ENCODE measurements at regions not wholly inside any gene's neighbourhood (a gene's known extent, or its start where the extent isn't known, plus 50 kb on each side); places are given as distances from the start of the nearest gene placed in this dataset.

- Histone ChIP-seq H3K27ac (no peak overlapping the region), H3K9me3 (peaks cover 4% of the 10 kb centered on the region), H3K4me1 (no peaks in the 10 kb centered on the region), H3K4me3 (no peak overlapping the region), H3K36me3 (no peaks in the 10 kb centered on the region), H3K27me3 (ENCODE audit: low read depth) (no peaks in the 10 kb centered on the region)
- intact Hi-C loops (cut with DNase I), result no loop called here
- no peak for ATAC-seq
- no peak for DNase-seq
- TF ChIP-seq, protein P1, sequence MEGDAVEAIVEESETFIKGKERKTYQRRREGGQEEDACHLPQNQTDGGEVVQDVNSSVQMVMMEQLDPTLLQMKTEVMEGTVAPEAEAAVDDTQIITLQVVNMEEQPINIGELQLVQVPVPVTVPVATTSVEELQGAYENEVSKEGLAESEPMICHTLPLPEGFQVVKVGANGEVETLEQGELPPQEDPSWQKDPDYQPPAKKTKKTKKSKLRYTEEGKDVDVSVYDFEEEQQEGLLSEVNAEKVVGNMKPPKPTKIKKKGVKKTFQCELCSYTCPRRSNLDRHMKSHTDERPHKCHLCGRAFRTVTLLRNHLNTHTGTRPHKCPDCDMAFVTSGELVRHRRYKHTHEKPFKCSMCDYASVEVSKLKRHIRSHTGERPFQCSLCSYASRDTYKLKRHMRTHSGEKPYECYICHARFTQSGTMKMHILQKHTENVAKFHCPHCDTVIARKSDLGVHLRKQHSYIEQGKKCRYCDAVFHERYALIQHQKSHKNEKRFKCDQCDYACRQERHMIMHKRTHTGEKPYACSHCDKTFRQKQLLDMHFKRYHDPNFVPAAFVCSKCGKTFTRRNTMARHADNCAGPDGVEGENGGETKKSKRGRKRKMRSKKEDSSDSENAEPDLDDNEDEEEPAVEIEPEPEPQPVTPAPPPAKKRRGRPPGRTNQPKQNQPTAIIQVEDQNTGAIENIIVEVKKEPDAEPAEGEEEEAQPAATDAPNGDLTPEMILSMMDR (IDR thresholded peaks at IDR 0.05), result no peak
Measured at GRCh38 chr4:100782356-100782755, 264.5 kb upstream of the EMCN start.

DNA sequence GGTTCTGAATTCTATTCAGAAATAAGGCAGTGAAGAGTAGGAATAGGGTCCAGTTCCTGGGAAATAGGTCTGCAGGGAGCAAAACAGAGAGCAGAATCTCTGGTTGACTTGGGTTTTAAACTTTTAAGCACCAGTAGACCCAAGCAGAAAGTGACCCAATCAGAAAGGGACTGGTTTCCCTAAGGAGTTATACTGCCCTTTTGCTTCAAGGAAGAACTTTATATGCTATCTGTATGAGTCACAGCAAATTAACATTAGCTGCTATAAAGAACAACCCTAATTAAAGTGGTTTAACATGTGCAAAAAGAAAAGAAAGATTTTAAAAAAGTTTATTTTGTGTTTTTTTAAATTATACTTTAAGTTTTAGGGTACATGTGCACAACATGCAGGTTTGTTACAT is 263.6 kb upstream of the EMCN start:
- TF ChIP-seq, protein P1 (IDR thresholded peaks at IDR 0.05), result no peak
- intact Hi-C loops (cut with DNase I), result no loop called here
- no peak for ATAC-seq

GRCh38 chr4:100780126-100780525 is 262.3 kb upstream of the EMCN start:
- TF ChIP-seq, protein P1 (IDR thresholded peaks at IDR 0.05), result no peak
- intact Hi-C loops (cut with DNase I), result no loop called here
- no peaks in the 10 kb centered on the region for H3K36me3 ChIP-seq
- DNase-seq (no peak), ATAC-seq (no peak)
- no peak overlapping the region for H3K27ac ChIP-seq
- no peak overlapping the region for H3K4me3 ChIP-seq
- H3K27me3 ChIP-seq (ENCODE audit: low read depth), result no peaks in the 10 kb centered on the region
- H3K4me1 ChIP-seq, result no peaks in the 10 kb centered on the region
- peaks cover 4% of the 10 kb centered on the region for H3K9me3 ChIP-seq

More for the DNA sequence above, 263.6 kb upstream of the EMCN start:
- Histone ChIP-seq H3K27me3 (ENCODE audit: low read depth) (no peaks in the 10 kb centered on the region), H3K9me3 (peaks cover 4% of the 10 kb centered on the region), H3K36me3 (no peaks in the 10 kb centered on the region), H3K4me3 (no peak overlapping the region), H3K27ac (no peak overlapping the region), H3K4me1 (no peaks in the 10 kb centered on the region)
- no peak for DNase-seq

DNA sequence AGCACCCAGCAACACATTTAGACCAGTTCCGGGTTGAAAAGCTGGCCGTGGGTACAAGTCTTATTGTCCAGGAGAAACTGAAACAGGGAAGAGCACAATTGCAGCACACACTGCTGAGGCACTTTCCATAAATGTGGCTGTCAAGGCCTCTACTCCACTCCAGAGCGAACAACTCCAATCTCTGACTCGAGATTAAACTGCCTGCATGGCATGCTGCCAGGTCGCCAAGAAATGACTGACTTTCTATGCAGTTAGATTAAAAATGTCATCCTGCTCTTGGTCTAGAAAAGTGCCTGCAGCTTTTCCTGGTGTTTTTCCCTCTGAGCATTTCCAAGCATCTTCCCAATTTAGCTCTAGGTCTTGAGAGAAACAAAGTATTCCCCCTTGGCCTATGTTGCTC is 260.6 kb upstream of the EMCN start:
- no peak for ATAC-seq
- intact Hi-C loops (cut with DNase I), result no loop called here
- TF ChIP-seq, protein P1 (IDR thresholded peaks at IDR 0.05), result no peak
- no peaks in the 10 kb centered on the region for H3K27me3 ChIP-seq (ENCODE audit: low read depth)
- peaks cover 4% of the 10 kb centered on the region for H3K9me3 ChIP-seq
- no peaks in the 10 kb centered on the region for H3K36me3 ChIP-seq
- DNase-seq, result no peak
- H3K4me1 ChIP-seq, result no peaks in the 10 kb centered on the region
- no peak overlapping the region for H3K27ac ChIP-seq
- no peak overlapping the region for H3K4me3 ChIP-seq

GRCh38 chr4:100762738-100763137 is 244.9 kb upstream of the EMCN start:
- Histone ChIP-seq H3K4me1 (no peaks in the 10 kb centered on the region), H3K27me3 (ENCODE audit: low read depth) (no peaks in the 10 kb centered on the region), H3K36me3 (no peaks in the 10 kb centered on the region), H3K27ac (no peak overlapping the region), H3K9me3 (peaks cover 7% of the 10 kb centered on the region), H3K4me3 (no peak overlapping the region)
- TF ChIP-seq, protein P1 (IDR thresholded peaks at IDR 0.05), result no peak
- ATAC-seq, result no peak
- intact Hi-C loops (cut with DNase I), result no loop called here
- DNase-seq, result no peak

DNA sequence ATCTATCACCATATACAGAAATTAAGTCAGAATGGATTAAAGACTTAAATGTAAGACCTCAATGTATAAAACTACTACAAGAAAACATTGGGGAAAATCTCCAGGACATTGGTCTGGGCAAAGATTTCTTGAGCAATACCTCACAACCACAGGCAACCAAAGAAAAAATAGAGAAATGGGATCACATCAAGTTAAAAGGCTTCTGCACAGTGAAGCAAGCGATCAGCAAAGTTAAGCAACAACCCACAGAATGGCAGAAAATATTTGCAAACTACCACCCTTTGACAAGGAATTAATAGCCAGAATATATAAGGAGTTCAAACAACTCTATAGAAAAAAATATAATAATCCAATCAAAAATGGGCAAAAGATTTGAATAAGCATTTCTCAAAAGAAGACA is 236.9 kb upstream of the EMCN start:
- ATAC-seq (no peak), DNase-seq (no peak)
- intact Hi-C loops (cut with DNase I), result no loop called here
- Histone ChIP-seq H3K9me3 (peaks cover 5% of the 10 kb centered on the region), H3K4me3 (no peak overlapping the region), H3K27ac (no peak overlapping the region), H3K4me1 (no peaks in the 10 kb centered on the region), H3K27me3 (ENCODE audit: low read depth) (no peaks in the 10 kb centered on the region), H3K36me3 (no peaks in the 10 kb centered on the region)
- TF ChIP-seq, protein P1 (IDR thresholded peaks at IDR 0.05), result no peak

All from lower lobe of right lung (tissue), 2 donors.